Activated naive CD4-positive, alpha-beta T cell treated with anti-CD3 and anti-CD28 coated beads for 36 hours (primary cell): ENCODE measurements at regions not wholly inside any gene's neighbourhood (a gene's known extent, or its start where the extent isn't known, plus 50 kb on each side); places are given as distances from the start of the nearest gene placed in this dataset.

ENCODE experiments used
- CTCF ChIA-PET: fragments of 350-600 bp; sonication (Branson Sonifier 250); formaldehyde crosslinking; loops from one replicate; lab custom pipeline; 2021; ENCODE audit warnings: antibody characterized with exemption; lab: Charles Lee
- DNase-seq: peaks from one replicate; pipeline ENCODE4 v3.0.0-alpha.2; 2020
- H3K27ac Mint-ChIP-seq: one replicate; pipeline ENCODE4 v1.8.0; 2021; ENCODE audit warnings: mild to moderate bottlenecking, mixed read lengths
- H3K27me3 Mint-ChIP-seq: one replicate; pipeline ENCODE4 v1.8.0; 2021; ENCODE audit warnings: low read depth, mixed read lengths
- H3K36me3 Mint-ChIP-seq: one replicate; pipeline ENCODE4 v1.8.0; 2021; ENCODE audit warnings: low read depth, mixed read lengths
- H3K4me1 Mint-ChIP-seq: one replicate; pipeline ENCODE4 v1.8.0; 2021; ENCODE audit warnings: low read depth, mixed read lengths
- H3K4me3 Mint-ChIP-seq: one replicate; pipeline ENCODE4 v1.8.0; 2021; ENCODE audit warnings: mild to moderate bottlenecking, moderate library complexity, mixed read lengths
- H3K9me3 Mint-ChIP-seq: one replicate; pipeline ENCODE4 v1.8.0; 2021; ENCODE audit warnings: mixed read lengths
- intact Hi-C: fragments of 100-400 bp; cut with micrococcal nuclease; formaldehyde crosslinking; loops from one replicate; pipeline ENCODE4 v1.15.1; 2023

DNA sequence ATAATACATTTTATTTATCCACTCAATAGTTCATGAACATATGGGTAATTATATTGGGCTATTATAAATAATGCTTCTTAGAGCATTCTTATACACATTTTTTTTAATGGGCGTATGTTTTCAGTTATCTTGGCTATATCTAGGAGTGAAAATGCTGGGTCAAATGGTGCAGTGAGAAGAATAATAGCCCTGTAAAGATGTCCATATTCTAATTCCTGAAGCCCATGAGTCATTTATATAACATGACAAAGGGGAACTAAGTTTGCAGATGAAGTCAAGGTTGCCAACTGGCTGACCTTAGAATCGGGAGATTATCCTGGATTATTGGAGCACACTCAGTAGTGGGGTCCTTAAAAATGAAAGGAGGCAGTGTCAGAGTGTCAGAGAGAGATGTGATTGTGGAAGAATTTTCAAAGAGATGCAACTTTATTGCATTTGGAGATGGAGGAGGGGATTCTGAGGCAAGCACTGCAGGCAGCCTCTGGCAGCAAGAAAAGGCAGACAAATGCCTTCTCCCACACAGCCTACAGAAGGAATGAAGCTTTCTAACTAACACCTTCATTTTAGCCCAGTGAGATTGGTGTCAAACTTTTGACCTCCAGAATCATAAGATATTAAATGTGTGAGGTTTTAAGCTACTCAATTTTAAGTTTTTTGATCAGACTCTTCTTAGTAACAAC is 106.1 kb upstream of the HS3ST1 start:
- Mint-ChIP-seq H3K27ac (no peak overlapping the region), H3K27me3 (no peaks in the 10 kb centered on the region), H3K36me3 (peaks cover 2% of the 10 kb centered on the region), H3K4me3 (no peak overlapping the region), H3K9me3 (peaks cover 6% of the 10 kb centered on the region), H3K4me1 (no peaks in the 10 kb centered on the region)
- intact Hi-C loops: no loop called here
- CTCF ChIA-PET: interaction anchor here (0.7 to 1.2 kb wide), 3 partner anchors 10 to 184 kb away, joined by 3 read pairs; no protein-coding TSS in a partner anchor
- DNase-seq: no peak

DNA sequence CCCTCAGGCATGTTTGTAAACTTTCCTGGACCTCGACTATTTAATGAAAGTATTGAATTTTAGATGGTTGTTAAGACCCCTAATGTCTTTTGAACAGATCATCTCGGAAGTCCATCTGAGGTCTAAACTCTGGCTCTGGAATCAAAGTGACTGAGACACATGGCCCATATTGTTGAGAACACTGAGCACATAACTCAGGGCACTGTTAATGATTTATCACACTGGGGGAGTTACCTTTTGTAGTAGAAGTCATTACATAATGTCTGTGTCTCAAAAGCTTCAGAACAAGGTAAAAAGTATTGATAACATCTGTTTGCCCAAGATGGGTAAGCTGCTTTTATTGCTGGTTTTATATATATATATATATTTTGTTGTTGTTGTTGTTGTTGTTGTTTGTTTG is 103.4 kb upstream of the HS3ST1 start:
- peaks cover 6% of the 10 kb centered on the region for H3K9me3 Mint-ChIP-seq
- DNase-seq: no peak
- no peak overlapping the region for H3K27ac Mint-ChIP-seq
- no peaks in the 10 kb centered on the region for H3K4me1 Mint-ChIP-seq
- CTCF ChIA-PET: no interaction called here
- peaks cover 2% of the 10 kb centered on the region for H3K36me3 Mint-ChIP-seq
- intact Hi-C loops: no loop called here
- no peak overlapping the region for H3K4me3 Mint-ChIP-seq
- no peaks in the 10 kb centered on the region for H3K27me3 Mint-ChIP-seq

DNA sequence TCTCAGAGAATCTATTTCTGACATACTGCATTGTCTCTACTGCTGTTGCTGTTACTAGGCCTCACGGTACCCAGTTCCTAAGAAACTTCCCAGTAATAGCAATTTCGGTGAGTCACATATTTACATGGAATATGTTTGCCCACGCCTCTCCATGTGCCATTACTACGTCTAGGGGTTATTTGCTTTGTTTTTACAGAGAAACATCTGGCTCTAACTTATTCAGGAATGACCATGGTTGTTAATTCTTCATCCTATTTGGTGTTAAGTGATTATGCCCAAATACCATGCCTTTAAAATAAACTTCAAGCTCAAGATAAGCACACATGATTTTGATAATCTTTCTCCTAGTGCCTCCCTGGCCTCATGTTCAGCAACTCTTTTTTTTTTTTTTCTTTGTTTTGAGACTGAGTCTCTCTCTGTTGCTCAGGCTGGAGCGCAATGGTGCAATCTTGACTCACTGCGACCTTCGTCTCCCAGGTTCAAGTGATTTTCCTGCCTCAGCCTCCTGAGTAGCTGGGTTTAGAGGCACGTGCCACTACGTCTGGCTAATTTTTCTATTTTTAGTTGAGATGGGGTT is 101.0 kb upstream of the HS3ST1 start:
- CTCF ChIA-PET: interaction anchor here (0.6 kb wide), 1 partner anchor 131 kb away, joined by 3 read pairs; no protein-coding TSS in a partner anchor
- intact Hi-C loops: no loop called here
- Mint-ChIP-seq H3K4me3 (no peak overlapping the region), H3K9me3 (peaks cover 6% of the 10 kb centered on the region), H3K4me1 (no peaks in the 10 kb centered on the region), H3K27me3 (no peaks in the 10 kb centered on the region), H3K27ac (no peak overlapping the region), H3K36me3 (peaks cover 2% of the 10 kb centered on the region)
- DNase-seq: no peak

DNA sequence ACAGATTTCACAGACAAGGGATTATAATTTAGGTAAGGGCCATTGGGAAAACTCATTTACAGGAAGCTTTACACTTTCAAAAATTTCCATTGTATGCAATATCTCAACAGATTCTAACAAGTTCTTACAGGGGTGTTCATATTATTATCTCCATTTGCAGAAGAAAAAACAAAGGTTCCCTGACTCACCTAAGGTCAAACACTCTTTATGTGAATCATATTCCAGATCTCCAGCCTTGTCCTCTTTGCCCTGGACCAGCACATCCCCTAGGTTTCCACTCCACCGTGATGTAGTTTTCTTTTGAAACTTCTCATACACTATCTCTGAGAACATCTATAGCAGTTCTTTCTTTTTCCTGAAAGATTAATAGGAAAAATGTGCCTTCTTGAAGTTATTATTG is 96.4 kb upstream of the HS3ST1 start:
- no peaks in the 10 kb centered on the region for H3K4me1 Mint-ChIP-seq
- H3K27ac Mint-ChIP-seq: no peak overlapping the region
- intact Hi-C loops: no loop called here

DNA sequence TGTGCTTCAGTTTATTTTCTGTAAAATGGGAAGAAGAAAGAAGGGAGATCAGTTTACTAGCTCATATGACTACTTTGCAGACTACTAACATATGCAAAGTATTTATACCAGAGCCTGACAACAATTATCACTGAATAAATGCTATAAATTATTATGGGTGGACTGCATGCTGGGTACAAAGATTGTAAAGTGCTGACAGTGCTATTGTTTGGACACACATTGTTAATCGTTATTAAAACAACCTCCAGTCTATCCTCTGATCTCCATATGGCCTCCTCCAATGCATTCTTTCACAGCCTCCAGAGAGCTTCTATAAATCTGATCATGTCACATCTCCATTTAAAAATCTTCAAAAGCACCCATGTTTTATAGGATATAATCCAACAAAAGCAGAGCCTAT is 90.1 kb upstream of the HS3ST1 start:
- no peaks in the 10 kb centered on the region for H3K4me1 Mint-ChIP-seq
- H3K27me3 Mint-ChIP-seq: no peaks in the 10 kb centered on the region
- DNase-seq: no peak
- no peaks in the 10 kb centered on the region for H3K36me3 Mint-ChIP-seq
- no peaks in the 10 kb centered on the region for H3K9me3 Mint-ChIP-seq
- CTCF ChIA-PET: no interaction called here
- intact Hi-C loops: no loop called here
- H3K4me3 Mint-ChIP-seq: no peak overlapping the region
- no peak overlapping the region for H3K27ac Mint-ChIP-seq

More for the DNA sequence above, 96.4 kb upstream of the HS3ST1 start:
- no peak overlapping the region for H3K4me3 Mint-ChIP-seq
- H3K9me3 Mint-ChIP-seq: no peaks in the 10 kb centered on the region
- no peaks in the 10 kb centered on the region for H3K27me3 Mint-ChIP-seq
- no peak for DNase-seq
- CTCF ChIA-PET: no interaction called here
- no peaks in the 10 kb centered on the region for H3K36me3 Mint-ChIP-seq

DNA sequence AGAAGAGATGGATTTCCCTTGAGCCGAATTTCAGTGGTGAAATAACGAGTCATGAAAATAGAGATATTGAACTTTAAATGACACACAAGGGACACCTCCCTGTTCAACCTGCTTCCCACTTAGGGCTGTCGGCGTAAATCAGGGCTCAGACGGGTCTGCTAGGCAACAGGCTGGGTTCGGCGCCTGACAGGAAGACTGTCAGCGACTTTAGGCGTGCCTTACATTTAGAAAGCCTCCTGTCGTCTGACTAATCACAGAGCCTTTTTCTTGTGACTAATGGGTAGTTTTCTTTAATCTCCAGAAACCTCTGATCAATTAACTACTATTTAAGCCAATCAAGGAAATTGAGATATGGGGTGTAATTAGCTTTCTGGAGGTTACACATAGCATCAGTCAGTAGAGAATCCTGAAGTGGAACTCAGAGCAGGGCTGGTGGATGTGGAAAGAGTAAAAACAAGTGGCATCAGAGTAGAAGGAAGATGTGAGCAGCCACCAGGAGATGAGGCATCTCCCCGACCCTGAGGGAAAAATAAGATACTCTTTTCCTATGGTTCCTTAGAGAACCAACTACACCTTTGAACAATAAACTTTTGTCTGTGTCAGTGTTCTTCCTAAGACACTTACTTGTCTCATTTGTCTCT is 86.2 kb upstream of the HS3ST1 start:
- CTCF ChIA-PET: interaction anchor here (0.6 kb wide), 1 partner anchor 205 kb away, joined by 4 read pairs; no protein-coding TSS in a partner anchor
- intact Hi-C loops: no loop called here
- peak; percentile 6 for DNase-seq

DNA sequence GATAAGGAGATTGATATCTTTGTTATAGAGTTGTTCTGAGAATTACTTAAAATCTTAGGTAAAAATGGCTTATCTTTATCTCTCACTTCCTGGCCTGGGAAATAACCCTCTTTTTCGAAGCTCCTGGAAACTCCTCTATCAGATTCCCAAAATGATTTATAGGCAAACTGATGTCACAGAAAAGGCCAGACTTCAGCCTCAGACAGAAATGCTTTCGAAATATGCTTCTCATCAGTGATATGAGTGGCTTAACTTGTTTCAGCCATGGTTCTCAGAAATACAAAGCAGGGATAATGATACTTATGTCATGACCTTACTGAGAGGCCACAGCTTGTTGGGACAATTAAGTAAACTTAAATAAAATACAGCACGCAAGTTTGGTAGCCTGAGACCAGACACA is 85.3 kb upstream of the HS3ST1 start:
- no peaks in the 10 kb centered on the region for H3K36me3 Mint-ChIP-seq
- H3K9me3 Mint-ChIP-seq: no peaks in the 10 kb centered on the region
- no peak overlapping the region for H3K4me3 Mint-ChIP-seq
- no peak for DNase-seq
- peaks cover 3% of the 10 kb centered on the region for H3K27me3 Mint-ChIP-seq
- no peak overlapping the region for H3K27ac Mint-ChIP-seq
- H3K4me1 Mint-ChIP-seq: no peaks in the 10 kb centered on the region
- intact Hi-C loops: no loop called here
- CTCF ChIA-PET: no interaction called here

More for the DNA sequence above, 86.2 kb upstream of the HS3ST1 start:
- H3K9me3 Mint-ChIP-seq: no peaks in the 10 kb centered on the region
- H3K4me1 Mint-ChIP-seq: no peaks in the 10 kb centered on the region
- no peak overlapping the region for H3K27ac Mint-ChIP-seq
- H3K27me3 Mint-ChIP-seq: peaks cover 3% of the 10 kb centered on the region
- H3K4me3 Mint-ChIP-seq: no peak overlapping the region
- H3K36me3 Mint-ChIP-seq: no peaks in the 10 kb centered on the region

DNA sequence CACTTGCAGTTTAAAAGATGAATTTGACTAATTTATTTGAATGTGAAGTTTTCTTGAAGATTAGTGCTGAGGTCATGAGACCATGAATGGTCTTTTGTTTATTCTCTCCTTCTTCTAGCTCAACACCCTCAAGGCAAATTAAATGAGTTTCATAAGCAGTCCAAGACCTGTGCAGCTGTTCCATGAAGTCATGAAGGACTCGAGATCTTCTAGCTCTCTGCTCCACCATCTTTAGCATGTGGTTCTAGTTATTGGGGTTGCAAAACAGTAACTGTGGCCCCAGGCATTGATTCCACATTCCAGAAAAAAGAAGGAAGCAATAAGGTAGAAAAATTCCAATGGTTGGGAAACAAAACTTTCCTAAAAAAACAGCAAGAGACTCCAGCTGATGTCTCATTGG is 84.2 kb upstream of the HS3ST1 start:
- Mint-ChIP-seq H3K9me3 (no peaks in the 10 kb centered on the region), H3K4me1 (no peaks in the 10 kb centered on the region)

DNA sequence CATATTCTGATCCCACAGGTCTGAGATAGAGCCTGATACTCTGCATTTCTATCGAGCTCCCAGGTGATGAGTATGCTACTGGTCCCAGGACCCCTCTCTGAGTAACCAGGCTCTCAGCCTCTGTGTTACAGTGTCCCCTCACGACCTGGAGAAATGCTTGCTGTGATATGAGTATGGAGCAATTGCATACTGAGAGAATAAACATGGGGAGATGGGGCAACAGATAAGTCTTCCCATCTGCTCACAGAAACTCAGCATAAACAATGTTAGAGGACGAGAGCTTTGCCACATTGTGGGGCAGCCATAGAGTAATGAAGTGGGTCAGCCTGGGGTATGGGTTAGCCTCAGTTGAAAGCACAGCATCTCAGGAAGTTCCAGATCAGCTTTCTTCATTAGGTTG is 82.6 kb upstream of the HS3ST1 start:
- peaks cover 4% of the 10 kb centered on the region for H3K4me1 Mint-ChIP-seq
- no peak for DNase-seq
- CTCF ChIA-PET: no interaction called here
- intact Hi-C loops: no loop called here
- no peaks in the 10 kb centered on the region for H3K36me3 Mint-ChIP-seq
- H3K9me3 Mint-ChIP-seq: no peaks in the 10 kb centered on the region
- H3K27me3 Mint-ChIP-seq: peaks cover 3% of the 10 kb centered on the region
- H3K27ac Mint-ChIP-seq: no peak overlapping the region
- H3K4me3 Mint-ChIP-seq: no peak overlapping the region

More for the DNA sequence above, 84.2 kb upstream of the HS3ST1 start:
- Mint-ChIP-seq H3K4me3 (no peak overlapping the region), H3K27ac (no peak overlapping the region), H3K36me3 (no peaks in the 10 kb centered on the region), H3K27me3 (peaks cover 3% of the 10 kb centered on the region)
- CTCF ChIA-PET: interaction anchor here (0.5 to 0.8 kb wide), 2 partner anchors 35 to 1004 kb away, joined by 4 read pairs; no protein-coding TSS in a partner anchor
- intact Hi-C loops: no loop called here
- DNase-seq: no peak

DNA sequence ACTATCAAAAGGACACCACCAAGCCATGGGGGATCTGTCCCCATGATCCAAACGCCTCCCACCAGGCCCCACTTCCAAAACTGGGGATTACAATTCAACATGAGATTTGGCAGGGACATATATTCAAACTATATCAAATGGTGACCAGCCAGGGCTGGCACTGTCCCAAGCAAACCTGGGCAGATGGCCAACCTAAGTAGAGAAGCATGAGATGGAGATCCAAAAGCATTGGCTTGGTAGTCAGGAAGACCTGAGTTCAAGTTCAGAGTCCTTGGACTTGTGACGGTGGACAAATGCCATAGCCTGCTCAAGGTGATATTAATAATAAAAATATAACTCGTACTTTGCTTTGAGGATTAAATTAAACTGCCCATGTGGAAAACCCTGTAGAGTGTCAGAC is 79.2 kb upstream of the HS3ST1 start:
- CTCF ChIA-PET: no interaction called here
- H3K27ac Mint-ChIP-seq: no peak overlapping the region
- H3K9me3 Mint-ChIP-seq: no peaks in the 10 kb centered on the region
- no peak overlapping the region for H3K4me3 Mint-ChIP-seq
- no peak for DNase-seq
- no peaks in the 10 kb centered on the region for H3K36me3 Mint-ChIP-seq
- peaks cover 24% of the 10 kb centered on the region for H3K4me1 Mint-ChIP-seq
- no peaks in the 10 kb centered on the region for H3K27me3 Mint-ChIP-seq
- intact Hi-C loops: no loop called here

DNA sequence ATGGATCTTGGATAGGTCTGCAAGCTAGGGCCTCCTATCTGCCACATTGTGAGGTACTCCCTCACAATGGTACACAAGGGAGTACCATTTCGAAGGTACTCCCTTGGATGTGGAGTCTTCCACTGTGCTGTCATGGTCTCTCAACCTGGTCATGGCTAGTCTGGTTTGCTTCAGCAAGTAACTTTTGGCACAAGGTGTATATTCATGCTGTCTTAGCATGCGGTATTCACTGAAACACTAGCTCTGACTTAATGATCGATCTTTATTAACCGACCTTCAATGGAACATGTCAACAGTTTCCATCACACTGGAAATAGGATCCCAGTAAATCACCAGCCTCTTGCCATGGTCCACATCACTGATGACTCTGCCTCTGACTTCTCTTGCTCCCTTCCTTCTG is 77.5 kb upstream of the HS3ST1 start:
- Mint-ChIP-seq H3K4me1 (peaks cover 24% of the 10 kb centered on the region), H3K4me3 (no peak overlapping the region), H3K27ac (no peak overlapping the region), H3K9me3 (no peaks in the 10 kb centered on the region), H3K36me3 (no peaks in the 10 kb centered on the region), H3K27me3 (no peaks in the 10 kb centered on the region)
- DNase-seq: no peak
- intact Hi-C loops: no loop called here
- CTCF ChIA-PET: interaction anchor here (0.7 kb wide), 1 partner anchor 22 kb away, joined by 3 read pairs; no protein-coding TSS in a partner anchor

DNA sequence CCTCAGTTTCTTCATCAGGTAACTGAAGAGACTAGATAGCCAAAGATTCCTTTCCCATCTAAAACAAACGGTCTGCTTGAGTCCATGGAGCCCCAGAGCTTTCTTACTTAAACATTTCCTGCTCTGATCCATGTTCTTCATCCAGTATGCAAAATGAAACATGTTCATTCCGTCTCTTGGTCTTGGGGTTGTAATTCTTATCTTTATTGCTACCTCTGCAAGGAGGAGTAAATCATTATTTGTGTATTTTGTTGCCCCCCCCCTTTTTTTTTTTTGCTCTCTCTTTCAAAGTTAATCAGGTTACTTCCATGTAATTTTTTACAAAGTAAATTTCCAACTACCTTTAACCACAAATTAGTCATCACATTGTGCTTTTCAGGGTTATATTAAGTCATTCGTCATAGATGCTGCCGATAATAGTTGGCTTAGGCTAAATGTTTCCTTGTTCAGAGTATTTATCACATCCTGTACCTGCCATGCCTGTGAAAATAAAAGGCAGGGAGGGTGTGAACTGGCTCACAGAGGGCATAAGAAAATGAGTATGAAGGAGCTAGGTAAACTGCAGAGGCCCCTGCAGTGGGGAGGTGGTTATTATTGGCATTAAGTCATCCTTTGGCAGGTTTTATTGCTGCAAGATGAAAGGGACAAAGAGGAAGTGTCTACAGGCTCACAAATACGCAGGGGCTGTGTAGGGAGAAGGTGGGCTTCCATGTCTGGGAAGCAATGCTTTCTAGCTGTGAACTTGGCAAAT is 76.7 kb upstream of the HS3ST1 start:
- H3K4me1 Mint-ChIP-seq: peaks cover 24% of the 10 kb centered on the region
- H3K9me3 Mint-ChIP-seq: no peaks in the 10 kb centered on the region
- intact Hi-C loops: loop anchor here (1.0 kb wide), 2 partner anchors 18 to 34 kb away; no protein-coding TSS in a partner anchor
- CTCF ChIA-PET: no interaction called here
- H3K27me3 Mint-ChIP-seq: no peaks in the 10 kb centered on the region
- DNase-seq: peak; percentile 62
- H3K27ac Mint-ChIP-seq: no peak overlapping the region
- H3K36me3 Mint-ChIP-seq: no peaks in the 10 kb centered on the region
- no peak overlapping the region for H3K4me3 Mint-ChIP-seq
